ENCODE measurements at regions not wholly inside any gene's neighbourhood (a gene's known extent, or its start where the extent isn't known, plus 50 kb on each side); places are given as distances from the start of the nearest gene placed in this dataset.

DNA sequence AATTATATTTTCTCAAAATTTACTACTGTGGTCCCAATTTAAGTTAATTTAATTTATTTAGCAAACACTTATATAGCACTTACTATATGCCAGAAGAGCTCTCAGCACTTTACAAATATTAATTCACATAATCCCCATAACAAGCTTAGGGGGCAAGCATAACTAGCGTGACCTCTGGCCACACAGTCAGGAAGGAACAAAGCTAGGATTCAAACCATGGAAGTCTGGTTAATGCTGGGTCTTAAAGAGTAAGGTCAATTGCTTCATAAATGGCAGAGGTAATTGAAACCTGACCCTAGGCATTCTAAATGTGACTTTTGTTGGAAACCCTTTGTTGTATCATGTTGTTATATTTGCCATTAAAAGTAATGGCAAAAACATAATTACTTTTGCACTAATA is 279.5 kb upstream of the EMCN start:
- no peak for DNase-seq (ENCODE audit: low read depth in 1 of 2, low spot score in 1 of 2)
- TF ChIP-seq CTCF (IDR thresholded peaks at IDR 0.05; ENCODE audit: low read depth, low read length): no peak

DNA sequence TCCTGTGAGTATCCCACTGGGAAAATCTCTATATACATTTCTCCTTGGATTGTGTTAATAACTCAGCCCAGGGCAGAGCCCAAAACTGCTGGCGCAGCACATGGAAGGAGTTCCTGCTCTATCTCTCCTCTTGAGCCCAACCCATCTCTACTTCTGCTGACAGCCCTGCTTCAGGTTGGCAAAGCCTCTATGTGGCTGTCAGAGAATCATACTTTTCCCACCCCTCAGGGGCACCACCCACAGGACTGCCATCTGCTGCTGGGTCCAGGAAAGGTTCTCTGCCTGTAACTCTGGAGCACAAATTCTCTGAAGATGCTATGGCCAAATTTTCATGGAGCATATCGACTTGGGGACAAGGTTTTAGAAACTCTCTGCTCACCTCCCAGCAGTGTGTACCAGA is 278.5 kb upstream of the EMCN start:
- no peak for DNase-seq (ENCODE audit: low read depth in 1 of 2, low spot score in 1 of 2)

More for the DNA sequence above, 279.5 kb upstream of the EMCN start:
- Histone ChIP-seq H3K4me1 (ENCODE audit: low read depth) (no peaks in the 10 kb centered on the region), H3K36me3 (no peaks in the 10 kb centered on the region), H3K27me3 (no peaks in the 10 kb centered on the region), H3K9me3 (ENCODE audit: low read depth) (no peaks in the 10 kb centered on the region), H3K4me3 (no peak overlapping the region), H3K27ac (no peak overlapping the region)

DNA sequence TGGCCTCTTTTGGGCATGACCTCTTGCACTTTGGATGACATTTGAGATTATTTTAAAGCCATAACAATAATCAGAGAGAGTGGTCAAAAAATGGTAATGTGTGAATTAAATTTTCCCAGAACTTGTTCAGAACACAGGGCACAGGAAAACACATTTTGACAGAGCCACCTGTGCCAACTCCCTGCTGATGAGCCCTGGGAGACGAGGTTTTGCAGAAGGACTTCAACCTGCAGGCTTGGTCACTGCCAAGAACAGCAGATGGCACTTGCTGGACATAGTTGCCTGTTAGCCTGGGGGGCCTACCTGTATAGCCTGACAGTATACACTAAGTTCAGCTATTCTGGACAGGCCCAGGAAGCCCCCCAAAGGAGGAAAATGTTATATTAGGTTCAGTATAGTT is 277.8 kb upstream of the EMCN start:
- TF ChIP-seq CTCF (IDR thresholded peaks at IDR 0.05; ENCODE audit: low read depth, low read length): no peak

More for the DNA sequence above, 278.5 kb upstream of the EMCN start:
- no peak for TF ChIP-seq CTCF (IDR thresholded peaks at IDR 0.05; ENCODE audit: low read depth, low read length)
- Histone ChIP-seq H3K27me3 (no peaks in the 10 kb centered on the region), H3K36me3 (no peaks in the 10 kb centered on the region), H3K27ac (no peak overlapping the region), H3K9me3 (ENCODE audit: low read depth) (no peaks in the 10 kb centered on the region), H3K4me3 (no peak overlapping the region), H3K4me1 (ENCODE audit: low read depth) (no peaks in the 10 kb centered on the region)

GRCh38 chr4:100790836-100791615 is 273.2 kb upstream of the EMCN start:
- no peak for DNase-seq (ENCODE audit: low read depth in 1 of 2, low spot score in 1 of 2)
- Histone ChIP-seq H3K9me3 (ENCODE audit: low read depth) (no peaks in the 10 kb centered on the region), H3K27me3 (no peaks in the 10 kb centered on the region), H3K4me1 (ENCODE audit: low read depth) (no peaks in the 10 kb centered on the region), H3K4me3 (no peak overlapping the region), H3K36me3 (no peaks in the 10 kb centered on the region), H3K27ac (no peak overlapping the region)
- TF ChIP-seq CTCF (IDR thresholded peaks at IDR 0.05; ENCODE audit: low read depth, low read length): no peak

More for the DNA sequence above, 277.8 kb upstream of the EMCN start:
- no peaks in the 10 kb centered on the region for H3K4me1 ChIP-seq (ENCODE audit: low read depth)
- no peaks in the 10 kb centered on the region for H3K9me3 ChIP-seq (ENCODE audit: low read depth)
- DNase-seq (ENCODE audit: low read depth in 1 of 2, low spot score in 1 of 2): no peak
- H3K36me3 ChIP-seq: no peaks in the 10 kb centered on the region
- no peak overlapping the region for H3K4me3 ChIP-seq
- no peaks in the 10 kb centered on the region for H3K27me3 ChIP-seq
- no peak overlapping the region for H3K27ac ChIP-seq

DNA sequence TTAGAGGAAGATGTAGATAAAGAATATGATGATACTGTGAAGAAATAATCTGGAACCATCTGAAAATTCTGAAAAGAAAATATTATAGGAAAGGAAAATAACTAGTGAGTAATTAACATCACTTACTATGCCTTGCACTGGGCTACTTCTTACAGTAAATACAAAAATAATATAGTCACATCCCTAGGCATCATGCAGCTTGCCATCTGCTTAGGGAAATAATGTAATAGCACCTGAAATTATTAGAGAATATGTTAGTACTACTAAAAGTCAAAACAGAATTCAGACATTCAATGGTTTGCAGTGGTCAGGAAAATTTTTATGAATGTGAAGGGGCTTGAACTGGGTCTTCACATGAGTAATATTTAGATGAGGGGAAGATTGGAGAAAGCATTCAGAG is 272.2 kb upstream of the EMCN start:
- TF ChIP-seq CTCF (IDR thresholded peaks at IDR 0.05; ENCODE audit: low read depth, low read length): no peak
- Histone ChIP-seq H3K27me3 (no peaks in the 10 kb centered on the region), H3K36me3 (no peaks in the 10 kb centered on the region), H3K4me1 (ENCODE audit: low read depth) (no peaks in the 10 kb centered on the region), H3K9me3 (ENCODE audit: low read depth) (no peaks in the 10 kb centered on the region), H3K4me3 (no peak overlapping the region), H3K27ac (no peak overlapping the region)
- DNase-seq (ENCODE audit: low read depth in 1 of 2, low spot score in 1 of 2): no peak

Measured in cardiac muscle cell (in vitro differentiated cells and primary cell).